ENCODE measurements at regions not wholly inside any gene's neighbourhood (a gene's known extent, or its start where the extent isn't known, plus 50 kb on each side); places are given as distances from the start of the nearest gene placed in this dataset.

DNA sequence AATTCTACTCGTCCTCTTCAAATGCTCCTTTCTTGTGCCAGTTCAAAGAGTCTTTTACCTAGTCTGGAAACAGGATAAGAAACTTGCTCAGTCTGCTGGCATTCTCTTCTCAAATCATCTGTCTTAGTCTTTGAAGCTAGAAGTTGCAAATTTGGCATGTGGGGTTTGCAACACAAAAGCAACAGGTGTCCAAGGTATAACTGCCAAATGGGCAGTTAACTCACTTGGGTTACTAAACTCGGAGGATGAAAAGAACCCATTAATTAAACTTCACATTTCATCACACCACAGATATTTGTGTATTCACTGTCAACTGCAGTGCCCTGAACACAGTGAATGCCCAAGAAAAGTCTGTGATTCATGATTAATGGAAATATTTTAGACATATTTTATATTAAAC lies 108.0 kb upstream of the TARS1 start:
- no peaks in the 10 kb centered on the region for H3K36me3 ChIP-seq (ENCODE audit: insufficient read depth, low read length)
- H3K4me1 ChIP-seq (ENCODE audit: insufficient read depth, low read length), result no peaks in the 10 kb centered on the region
- H3K4me1 Mint-ChIP-seq, result no peaks in the 10 kb centered on the region
- H3K27me3 Mint-ChIP-seq, result no peaks in the 10 kb centered on the region
- ChIA-PET POLR2A (ENCODE audit: partially characterized antibody) (no interaction called here), CTCF (ENCODE audit: partially characterized antibody) (no interaction called here)
- H3K36me3 Mint-ChIP-seq, result no peaks in the 10 kb centered on the region
- no peak for DNase-seq
- H3K27ac Mint-ChIP-seq, result no peak overlapping the region
- H3K9me3 Mint-ChIP-seq, result peaks cover 0 to 3% (median 0%) of the 10 kb centered on the region in 8 donors
- no peak overlapping the region for H3K4me3 Mint-ChIP-seq
- H3K4me3 ChIP-seq (ENCODE audit: low read length in 2 of 2), result no peak overlapping the region
- intact Hi-C loops (cut with micrococcal nuclease), result no loop called here
- no peaks in the 10 kb centered on the region for H3K27me3 ChIP-seq (ENCODE audit: insufficient read depth, low read length)
- no peaks in the 10 kb centered on the region for H3K9me3 ChIP-seq (ENCODE audit: control insufficient read depth in 1 of 2, low read length in 2 of 2)
- no peak overlapping the region for H3K27ac ChIP-seq (ENCODE audit: low read depth, low read length)

DNA sequence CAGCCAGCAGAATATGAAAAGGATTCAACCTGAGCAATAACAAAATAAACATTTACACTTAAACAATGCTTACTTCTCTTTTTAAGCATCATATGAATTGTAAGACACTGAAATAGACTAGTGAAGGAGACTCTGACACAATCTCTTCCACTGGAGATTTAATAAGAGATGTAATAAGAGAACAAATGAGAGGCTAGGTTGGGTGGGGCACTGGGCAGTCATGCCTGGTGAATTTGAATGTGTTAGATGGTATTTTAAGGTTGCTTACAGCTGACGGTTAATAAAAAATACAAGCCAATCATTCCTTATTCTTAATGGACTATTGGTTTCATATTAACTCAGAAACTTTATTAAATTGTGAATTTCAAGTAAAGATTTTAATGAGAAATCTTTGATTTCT lies 105.9 kb upstream of the TARS1 start:
- no peaks in the 10 kb centered on the region for H3K36me3 Mint-ChIP-seq
- CTCF ChIA-PET (ENCODE audit: partially characterized antibody), result no interaction called here
- Histone ChIP-seq H3K27ac (ENCODE audit: low read depth, low read length) (no peak overlapping the region), H3K9me3 (ENCODE audit: control insufficient read depth in 1 of 2, low read length in 2 of 2) (no peaks in the 10 kb centered on the region), H3K4me1 (ENCODE audit: insufficient read depth, low read length) (no peaks in the 10 kb centered on the region), H3K4me3 (ENCODE audit: low read length in 2 of 2) (no peak overlapping the region), H3K36me3 (ENCODE audit: insufficient read depth, low read length) (no peaks in the 10 kb centered on the region), H3K27me3 (ENCODE audit: insufficient read depth, low read length) (no peaks in the 10 kb centered on the region)
- no peak overlapping the region for H3K27ac Mint-ChIP-seq
- no peaks in the 10 kb centered on the region for H3K27me3 Mint-ChIP-seq
- no peak overlapping the region for H3K4me3 Mint-ChIP-seq
- no peak for DNase-seq
- H3K4me1 Mint-ChIP-seq, result no peaks in the 10 kb centered on the region
- intact Hi-C loops (cut with micrococcal nuclease), result no loop called here
- H3K9me3 Mint-ChIP-seq, result peaks cover 0 to 3% (median 0%) of the 10 kb centered on the region in 8 donors
- POLR2A ChIA-PET (ENCODE audit: partially characterized antibody), result no interaction called here

DNA sequence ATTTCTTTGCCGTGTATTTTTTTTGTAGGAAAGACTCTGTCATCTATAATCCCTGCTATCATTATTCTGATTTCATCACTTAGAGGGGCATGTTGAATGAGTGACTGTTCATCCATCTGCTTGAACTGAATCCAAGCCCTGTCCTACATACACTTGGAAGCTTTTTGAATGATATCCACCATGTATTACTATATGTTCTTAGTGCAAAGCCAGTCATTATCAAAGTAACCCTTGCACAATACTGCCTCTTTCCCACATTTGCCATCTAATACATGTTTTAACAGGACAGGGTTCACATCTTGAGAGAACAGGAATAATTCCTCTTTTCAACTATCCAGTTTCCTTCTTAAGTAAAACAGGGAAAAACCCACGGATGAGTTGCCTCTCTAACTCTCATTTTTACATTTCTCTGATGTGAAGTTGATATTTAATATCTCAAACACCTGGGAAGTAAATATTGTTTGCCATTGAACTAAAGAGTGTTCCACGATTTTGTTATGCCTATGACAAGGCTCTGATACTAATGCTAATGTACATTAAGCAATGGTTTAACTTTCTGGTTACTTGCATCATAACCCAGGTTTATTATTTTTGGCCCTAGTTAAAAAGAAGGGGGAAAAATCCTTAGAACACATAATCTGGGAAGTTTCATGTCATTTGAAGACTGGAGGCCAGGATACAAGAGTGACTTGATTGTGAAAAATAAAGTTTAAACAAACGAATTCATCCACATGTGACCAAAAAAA lies 103.7 kb upstream of the TARS1 start:
- H3K27ac ChIP-seq (ENCODE audit: low read depth, low read length), result no peak overlapping the region
- intact Hi-C loops (cut with micrococcal nuclease), result no loop called here
- H3K4me3 ChIP-seq (ENCODE audit: low read length in 2 of 2), result no peak overlapping the region
- H3K9me3 Mint-ChIP-seq, result peaks cover 0 to 12% (median 2%) of the 10 kb centered on the region in 8 donors
- no peak overlapping the region for H3K4me3 Mint-ChIP-seq
- ChIA-PET CTCF (ENCODE audit: partially characterized antibody) (no interaction called here), POLR2A (ENCODE audit: partially characterized antibody) (no interaction called here)
- no peak for DNase-seq
- H3K4me1 Mint-ChIP-seq, result no peaks in the 10 kb centered on the region
- no peaks in the 10 kb centered on the region for H3K27me3 Mint-ChIP-seq
- H3K4me1 ChIP-seq (ENCODE audit: insufficient read depth, low read length), result no peaks in the 10 kb centered on the region
- H3K36me3 ChIP-seq (ENCODE audit: insufficient read depth, low read length), result no peaks in the 10 kb centered on the region
- H3K27me3 ChIP-seq (ENCODE audit: insufficient read depth, low read length), result no peaks in the 10 kb centered on the region
- no peaks in the 10 kb centered on the region for H3K36me3 Mint-ChIP-seq
- no peak overlapping the region for H3K27ac Mint-ChIP-seq
- no peaks in the 10 kb centered on the region for H3K9me3 ChIP-seq (ENCODE audit: control insufficient read depth in 1 of 2, low read length in 2 of 2)

DNA sequence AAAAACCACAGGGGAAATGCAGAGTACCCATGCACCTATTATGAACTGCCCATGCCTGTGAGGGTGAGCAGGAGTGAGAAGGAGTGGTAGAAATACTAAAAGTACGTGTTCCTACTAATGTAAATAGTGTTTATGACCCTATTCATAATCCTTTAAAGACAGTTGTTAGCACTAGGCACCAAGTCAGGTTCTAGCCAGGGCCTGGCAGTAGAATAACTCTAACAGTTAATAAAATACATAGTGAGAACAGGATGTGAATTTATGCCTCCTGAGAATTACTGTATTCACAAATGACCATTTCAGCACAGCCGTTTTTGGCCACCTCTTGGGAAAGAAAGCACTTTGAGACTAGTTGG lies 103.2 kb upstream of the TARS1 start:
- intact Hi-C loops (cut with micrococcal nuclease), result no loop called here
- no peaks in the 10 kb centered on the region for H3K4me1 ChIP-seq (ENCODE audit: insufficient read depth, low read length)
- no peaks in the 10 kb centered on the region for H3K36me3 Mint-ChIP-seq
- no peaks in the 10 kb centered on the region for H3K4me1 Mint-ChIP-seq
- CTCF ChIA-PET (ENCODE audit: partially characterized antibody), result no interaction called here
- H3K27ac Mint-ChIP-seq, result no peak overlapping the region
- POLR2A ChIA-PET (ENCODE audit: partially characterized antibody), result no interaction called here
- H3K36me3 ChIP-seq (ENCODE audit: insufficient read depth, low read length), result no peaks in the 10 kb centered on the region
- H3K4me3 Mint-ChIP-seq, result no peak overlapping the region
- H3K27me3 ChIP-seq (ENCODE audit: insufficient read depth, low read length), result no peaks in the 10 kb centered on the region
- H3K9me3 ChIP-seq (ENCODE audit: control insufficient read depth in 1 of 2, low read length in 2 of 2), result no peaks in the 10 kb centered on the region
- peaks cover 0 to 14% (median 2%) of the 10 kb centered on the region in 8 donors for H3K9me3 Mint-ChIP-seq
- H3K27me3 Mint-ChIP-seq, result no peaks in the 10 kb centered on the region
- H3K4me3 ChIP-seq (ENCODE audit: low read length in 2 of 2), result no peak overlapping the region
- no peak overlapping the region for H3K27ac ChIP-seq (ENCODE audit: low read depth, low read length)
- no peak for DNase-seq

GRCh38 chr5:33338336-33339110 lies 102.2 kb upstream of the TARS1 start:
- intact Hi-C loops (cut with micrococcal nuclease), result no loop called here
- Mint-ChIP-seq H3K36me3 (no peaks in the 10 kb centered on the region), H3K4me1 (no peaks in the 10 kb centered on the region), H3K4me3 (no peak overlapping the region), H3K9me3 (peaks cover 0 to 14% (median 2%) of the 10 kb centered on the region in 8 donors), H3K27ac (no peak overlapping the region), H3K27me3 (no peaks in the 10 kb centered on the region)
- ChIA-PET POLR2A (ENCODE audit: partially characterized antibody) (no interaction called here), CTCF (ENCODE audit: partially characterized antibody) (no interaction called here)
- Histone ChIP-seq H3K9me3 (ENCODE audit: control insufficient read depth in 1 of 2, low read length in 2 of 2) (no peaks in the 10 kb centered on the region), H3K4me1 (ENCODE audit: insufficient read depth, low read length) (no peaks in the 10 kb centered on the region), H3K4me3 (ENCODE audit: low read length in 2 of 2) (no peak overlapping the region), H3K36me3 (ENCODE audit: insufficient read depth, low read length) (no peaks in the 10 kb centered on the region), H3K27ac (ENCODE audit: low read depth, low read length) (no peak overlapping the region), H3K27me3 (ENCODE audit: insufficient read depth, low read length) (no peaks in the 10 kb centered on the region)
- no peak for DNase-seq

GRCh38 chr5:33339413-33339812 lies 101.4 kb upstream of the TARS1 start:
- intact Hi-C loops (cut with micrococcal nuclease), result no loop called here
- H3K4me1 ChIP-seq (ENCODE audit: insufficient read depth, low read length), result no peaks in the 10 kb centered on the region
- no peak for DNase-seq
- no peaks in the 10 kb centered on the region for H3K36me3 Mint-ChIP-seq
- CTCF ChIA-PET (ENCODE audit: partially characterized antibody), result no interaction called here
- no peaks in the 10 kb centered on the region for H3K27me3 Mint-ChIP-seq
- H3K4me1 Mint-ChIP-seq, result no peaks in the 10 kb centered on the region
- H3K9me3 Mint-ChIP-seq, result peaks cover 0 to 14% (median 2%) of the 10 kb centered on the region in 8 donors
- H3K27me3 ChIP-seq (ENCODE audit: insufficient read depth, low read length), result no peaks in the 10 kb centered on the region
- no peak overlapping the region for H3K4me3 ChIP-seq (ENCODE audit: low read length in 2 of 2)
- no peak overlapping the region for H3K27ac Mint-ChIP-seq
- H3K36me3 ChIP-seq (ENCODE audit: insufficient read depth, low read length), result no peaks in the 10 kb centered on the region
- no peaks in the 10 kb centered on the region for H3K9me3 ChIP-seq (ENCODE audit: control insufficient read depth in 1 of 2, low read length in 2 of 2)
- H3K4me3 Mint-ChIP-seq, result no peak overlapping the region
- POLR2A ChIA-PET (ENCODE audit: partially characterized antibody), result no interaction called here
- no peak overlapping the region for H3K27ac ChIP-seq (ENCODE audit: low read depth, low read length)

- Mint-ChIP-seq H3K36me3 (no peaks in the 10 kb centered on the region), H3K27ac (no peak overlapping the region), H3K4me3 (no peak overlapping the region), H3K27me3 (no peaks in the 10 kb centered on the region), H3K9me3 (peaks cover 0 to 14% (median 2%) of the 10 kb centered on the region in 8 donors), H3K4me1 (no peaks in the 10 kb centered on the region)
- POLR2A ChIA-PET (ENCODE audit: partially characterized antibody), result no interaction called here
- Histone ChIP-seq H3K4me1 (ENCODE audit: insufficient read depth, low read length) (no peaks in the 10 kb centered on the region), H3K36me3 (ENCODE audit: insufficient read depth, low read length) (no peaks in the 10 kb centered on the region), H3K27me3 (ENCODE audit: insufficient read depth, low read length) (no peaks in the 10 kb centered on the region), H3K9me3 (ENCODE audit: control insufficient read depth in 1 of 2, low read length in 2 of 2) (no peaks in the 10 kb centered on the region), H3K4me3 (ENCODE audit: low read length in 2 of 2) (no peak overlapping the region), H3K27ac (ENCODE audit: low read depth, low read length) (no peak overlapping the region)
- CTCF ChIA-PET (ENCODE audit: partially characterized antibody), result no interaction called here
- intact Hi-C loops (cut with micrococcal nuclease), result no loop called here
- no peak for DNase-seq
These were observed 100.6 kb upstream of the TARS1 start for GRCh38 chr5:33340195-33340594.
